ENCODE measurements at regions not wholly inside any gene's neighbourhood (a gene's known extent, or its start where the extent isn't known, plus 50 kb on each side); places are given as distances from the start of the nearest gene placed in this dataset.

DNA sequence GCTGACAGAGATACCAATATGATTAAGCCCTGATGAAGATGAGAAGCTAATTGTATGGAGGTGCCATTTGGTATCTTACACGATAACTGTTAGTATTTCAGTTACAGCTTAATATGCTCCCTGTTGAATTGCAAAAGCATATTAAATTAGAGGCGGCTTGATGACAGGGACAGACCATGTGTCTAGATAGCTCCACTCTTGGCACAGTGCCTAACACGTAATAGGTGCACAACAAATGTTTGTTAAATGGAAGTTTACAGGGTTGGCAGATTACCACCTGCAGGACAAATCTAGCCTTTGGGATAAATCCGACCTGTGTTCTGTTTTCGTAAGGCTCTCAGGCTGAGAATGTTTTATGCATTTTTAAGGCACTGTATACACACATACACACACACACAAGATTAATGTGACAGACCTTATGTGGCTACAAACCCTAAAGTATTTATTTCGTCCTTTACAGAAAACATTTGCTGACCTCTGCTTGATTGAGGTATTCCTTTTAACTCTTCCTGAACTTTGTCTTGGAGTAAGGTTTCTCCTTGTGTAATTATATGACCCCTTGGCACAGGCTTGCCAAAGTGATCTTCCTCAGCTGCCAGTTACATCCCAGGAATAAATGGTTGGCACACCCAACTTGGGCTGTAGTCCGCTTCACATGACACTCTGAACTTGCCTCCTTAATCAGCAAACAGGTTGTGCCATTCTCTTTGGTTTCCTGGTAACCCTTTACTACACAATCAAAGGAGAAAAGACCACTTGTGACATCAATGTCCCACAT, 348.9 kb downstream of the HRH4 start:
- TF ChIP-seq, protein P1, sequence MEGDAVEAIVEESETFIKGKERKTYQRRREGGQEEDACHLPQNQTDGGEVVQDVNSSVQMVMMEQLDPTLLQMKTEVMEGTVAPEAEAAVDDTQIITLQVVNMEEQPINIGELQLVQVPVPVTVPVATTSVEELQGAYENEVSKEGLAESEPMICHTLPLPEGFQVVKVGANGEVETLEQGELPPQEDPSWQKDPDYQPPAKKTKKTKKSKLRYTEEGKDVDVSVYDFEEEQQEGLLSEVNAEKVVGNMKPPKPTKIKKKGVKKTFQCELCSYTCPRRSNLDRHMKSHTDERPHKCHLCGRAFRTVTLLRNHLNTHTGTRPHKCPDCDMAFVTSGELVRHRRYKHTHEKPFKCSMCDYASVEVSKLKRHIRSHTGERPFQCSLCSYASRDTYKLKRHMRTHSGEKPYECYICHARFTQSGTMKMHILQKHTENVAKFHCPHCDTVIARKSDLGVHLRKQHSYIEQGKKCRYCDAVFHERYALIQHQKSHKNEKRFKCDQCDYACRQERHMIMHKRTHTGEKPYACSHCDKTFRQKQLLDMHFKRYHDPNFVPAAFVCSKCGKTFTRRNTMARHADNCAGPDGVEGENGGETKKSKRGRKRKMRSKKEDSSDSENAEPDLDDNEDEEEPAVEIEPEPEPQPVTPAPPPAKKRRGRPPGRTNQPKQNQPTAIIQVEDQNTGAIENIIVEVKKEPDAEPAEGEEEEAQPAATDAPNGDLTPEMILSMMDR (IDR thresholded peaks at IDR 0.05) = no peak
- TF ChIP-seq EZH2 (IDR thresholded peaks at IDR 0.05; ENCODE audit: borderline replicate concordance, insufficient read depth, low read depth, low read length, poor library complexity, severe bottlenecking) = no peak

Measured in B cell (primary cell).